HFFc6 (cell line): ENCODE measurements at regions not wholly inside any gene's neighbourhood (a gene's known extent, or its start where the extent isn't known, plus 50 kb on each side); places are given as distances from the start of the nearest gene placed in this dataset.

Experiments
- DNase-seq: peaks from one replicate; pipeline ENCODE4 v3.0.0-alpha.2; 2018
- H3K27ac Mint-ChIP-seq: 2 replicates; pipeline ENCODE4 v1.8.0; 2020; ENCODE audit warnings: mild to moderate bottlenecking, mixed read lengths
- H3K27me3 Mint-ChIP-seq: 2 replicates; pipeline ENCODE4 v1.8.0; 2021; ENCODE audit warnings: mild to moderate bottlenecking, moderate library complexity, mixed read lengths; ENCODE audit not compliant: insufficient read depth
- H3K36me3 Mint-ChIP-seq: 2 replicates; pipeline ENCODE4 v1.8.0; 2021; ENCODE audit warnings: low read depth, mixed read lengths
- H3K4me1 Mint-ChIP-seq: 2 replicates; pipeline ENCODE4 v1.8.0; 2020; ENCODE audit warnings: low read depth, mixed read lengths
- H3K4me3 Mint-ChIP-seq: 2 replicates; pipeline ENCODE4 v1.8.0; 2020; ENCODE audit warnings: mild to moderate bottlenecking, moderate library complexity, mixed read lengths
- H3K9me3 Mint-ChIP-seq: 2 replicates; pipeline ENCODE4 v1.8.0; 2020; ENCODE audit warnings: mild to moderate bottlenecking, mixed read lengths
- TF ChIP-seq, protein P1 (sequence below): fragments of 200-600 bp; sonication (generic); IDR thresholded peaks from 2 replicates; pipeline ENCODE4 v1.5.0; 2021; ENCODE audit warnings: antibody characterized with exemption, mild to moderate bottlenecking

GRCh38 chr6:85747093-85747492 lies 104.4 kb upstream of the SYNCRIP start:
- Mint-ChIP-seq H3K9me3 (no peaks in the 10 kb centered on the region; the same call in 1 of the 2 replicates), H3K27ac (peak overlapping the region; percentile 49), H3K4me1 (peaks cover 16% of the 10 kb centered on the region), H3K36me3 (no peaks in the 10 kb centered on the region), H3K27me3 (no peaks in the 10 kb centered on the region), H3K4me3 (peak overlapping the region; percentile 75; the same call in 1 of the 2 replicates)
- TF ChIP-seq, protein P1, sequence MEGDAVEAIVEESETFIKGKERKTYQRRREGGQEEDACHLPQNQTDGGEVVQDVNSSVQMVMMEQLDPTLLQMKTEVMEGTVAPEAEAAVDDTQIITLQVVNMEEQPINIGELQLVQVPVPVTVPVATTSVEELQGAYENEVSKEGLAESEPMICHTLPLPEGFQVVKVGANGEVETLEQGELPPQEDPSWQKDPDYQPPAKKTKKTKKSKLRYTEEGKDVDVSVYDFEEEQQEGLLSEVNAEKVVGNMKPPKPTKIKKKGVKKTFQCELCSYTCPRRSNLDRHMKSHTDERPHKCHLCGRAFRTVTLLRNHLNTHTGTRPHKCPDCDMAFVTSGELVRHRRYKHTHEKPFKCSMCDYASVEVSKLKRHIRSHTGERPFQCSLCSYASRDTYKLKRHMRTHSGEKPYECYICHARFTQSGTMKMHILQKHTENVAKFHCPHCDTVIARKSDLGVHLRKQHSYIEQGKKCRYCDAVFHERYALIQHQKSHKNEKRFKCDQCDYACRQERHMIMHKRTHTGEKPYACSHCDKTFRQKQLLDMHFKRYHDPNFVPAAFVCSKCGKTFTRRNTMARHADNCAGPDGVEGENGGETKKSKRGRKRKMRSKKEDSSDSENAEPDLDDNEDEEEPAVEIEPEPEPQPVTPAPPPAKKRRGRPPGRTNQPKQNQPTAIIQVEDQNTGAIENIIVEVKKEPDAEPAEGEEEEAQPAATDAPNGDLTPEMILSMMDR: no peak
- peak; percentile 37 for DNase-seq

DNA sequence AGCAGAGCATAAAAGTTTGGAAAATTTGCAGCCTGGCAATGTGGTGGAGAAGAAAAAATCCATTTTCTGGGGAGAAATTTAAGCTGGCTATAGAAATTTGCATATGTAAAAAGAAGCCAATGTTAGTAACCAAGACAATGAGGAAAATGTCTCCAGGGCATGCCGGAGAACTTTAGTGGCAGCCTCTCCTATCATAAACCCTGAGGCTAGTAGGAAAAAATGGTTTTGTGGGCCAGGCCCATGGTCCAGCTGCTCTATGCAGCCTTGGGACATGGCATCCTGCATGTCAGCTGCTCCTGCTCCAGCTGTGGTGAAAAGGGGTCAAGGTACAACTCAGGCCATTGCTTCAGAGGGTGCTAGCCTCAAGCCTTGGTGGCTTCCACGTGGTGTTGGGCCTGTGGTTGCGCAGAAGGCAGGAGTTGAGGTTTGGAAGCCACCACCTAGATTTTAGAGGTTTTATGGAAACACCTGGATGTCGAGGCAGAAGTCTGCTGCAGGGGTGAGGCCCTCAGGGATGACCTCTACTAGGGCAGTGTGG lies 101.8 kb upstream of the SYNCRIP start:
- no peak for DNase-seq
- Mint-ChIP-seq H3K27me3 (no peaks in the 10 kb centered on the region; the same call in 1 of the 2 replicates), H3K4me1 (peaks cover 16% of the 10 kb centered on the region), H3K4me3 (no peak overlapping the region), H3K9me3 (no peaks in the 10 kb centered on the region; the same call in 1 of the 2 replicates), H3K27ac (no peak overlapping the region), H3K36me3 (no peaks in the 10 kb centered on the region)
- TF ChIP-seq, protein P1: no peak

DNA sequence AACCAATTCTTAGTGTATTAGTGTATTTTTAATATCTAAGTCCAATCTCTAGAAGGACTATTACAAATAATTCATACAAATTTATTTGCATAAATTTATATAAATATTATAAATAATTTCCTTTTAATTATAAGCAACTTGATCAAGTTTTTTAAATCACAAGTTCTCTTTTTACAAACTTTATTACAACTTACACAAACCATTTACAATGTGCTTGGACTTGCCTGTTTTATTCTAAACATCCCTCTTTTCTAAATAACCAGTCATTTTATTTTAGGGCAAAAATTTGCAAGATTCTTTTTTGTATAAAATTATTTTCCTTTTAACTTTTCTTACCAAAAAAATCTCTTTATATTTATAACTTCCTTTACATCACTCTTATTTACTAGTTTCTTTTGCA lies 83.5 kb upstream of the SYNCRIP start:
- Mint-ChIP-seq H3K36me3 (no peaks in the 10 kb centered on the region), H3K4me3 (no peak overlapping the region), H3K27me3 (peaks cover 1% of the 10 kb centered on the region; the same call in 1 of the 2 replicates), H3K27ac (no peak overlapping the region), H3K9me3 (peaks cover 7% of the 10 kb centered on the region), H3K4me1 (no peaks in the 10 kb centered on the region)
- TF ChIP-seq, protein P1: no peak
- no peak for DNase-seq

DNA sequence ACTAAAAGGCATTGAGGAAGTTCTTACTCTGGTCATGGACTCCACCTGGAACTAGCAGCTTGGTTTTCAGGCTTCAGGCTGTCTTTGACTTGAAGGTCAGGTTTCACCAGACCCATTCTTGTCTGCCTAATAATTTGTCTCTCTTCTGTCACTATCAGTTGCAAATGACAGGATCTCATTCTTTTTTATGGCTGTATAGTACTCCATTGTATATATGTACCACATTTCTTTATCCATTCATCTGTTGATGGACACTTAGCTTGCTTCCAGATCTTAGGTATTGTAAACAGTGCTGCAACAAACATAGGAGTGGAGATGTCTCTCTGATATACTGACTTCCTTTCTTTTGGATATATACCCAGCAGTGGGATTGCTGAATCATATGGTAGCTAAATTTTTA lies 73.1 kb upstream of the SYNCRIP start:
- no peaks in the 10 kb centered on the region for H3K27me3 Mint-ChIP-seq
- no peak overlapping the region for H3K27ac Mint-ChIP-seq
- no peaks in the 10 kb centered on the region for H3K4me1 Mint-ChIP-seq
- TF ChIP-seq, protein P1: no peak
- H3K36me3 Mint-ChIP-seq: no peaks in the 10 kb centered on the region
- no peak for DNase-seq
- H3K9me3 Mint-ChIP-seq: no peaks in the 10 kb centered on the region
- H3K4me3 Mint-ChIP-seq: no peak overlapping the region

- TF ChIP-seq, protein P1: no peak
- Mint-ChIP-seq H3K27ac (no peak overlapping the region), H3K4me1 (no peaks in the 10 kb centered on the region), H3K36me3 (no peaks in the 10 kb centered on the region), H3K4me3 (no peak overlapping the region), H3K9me3 (no peaks in the 10 kb centered on the region), H3K27me3 (0 out of 2 replicates have a peak, but pooled peaks cover 1% of the 10 kb centered on the region)
- DNase-seq: no peak
Measured at GRCh38 chr6:85714893-85715530, 72.3 kb upstream of the SYNCRIP start.
